ENCODE measurements at regions not wholly inside any gene's neighbourhood (a gene's known extent, or its start where the extent isn't known, plus 50 kb on each side); places are given as distances from the start of the nearest gene placed in this dataset.

- Histone ChIP-seq H3K27ac (ENCODE audit: low read length) (no peak overlapping the region), H3K9me3 (ENCODE audit: insufficient read depth, low read length) (no peaks in the 10 kb centered on the region), H3K36me3 (replicated peaks; ENCODE audit: low read depth, low read length) (no peaks in the 10 kb centered on the region), H3K9ac (ENCODE audit: low read length) (no peak overlapping the region), H3K4me2 (ENCODE audit: low read length) (no peak overlapping the region), H3K79me2 (ENCODE audit: low read length) (no peaks in the 10 kb centered on the region), H2AFZ (ENCODE audit: low read depth, low read length) (no peak overlapping the region), H3K27me3 (ENCODE audit: low read depth, low read length) (no peaks in the 10 kb centered on the region), H4K20me1 (ENCODE audit: insufficient read depth, low read length) (no peaks in the 10 kb centered on the region), H3K4me3 (ENCODE audit: low read length) (no peak overlapping the region), H3K4me1 (ENCODE audit: low read length) (no peaks in the 10 kb centered on the region)
- TF ChIP-seq EZH2phosphoT487 (IDR thresholded peaks at IDR 0.05; ENCODE audit: low read depth) = no peak
- TF ChIP-seq CTCF (IDR thresholded peaks at IDR 0.05; ENCODE audit: low read depth, low read length) = no peak
These were observed 549.4 kb upstream of the API5 start for GRCh38 chr11:42762348-42762747.

- no peaks in the 10 kb centered on the region for H3K27me3 ChIP-seq (ENCODE audit: low read depth, low read length)
- H3K9me3 ChIP-seq (ENCODE audit: insufficient read depth, low read length) = no peaks in the 10 kb centered on the region
- H3K79me2 ChIP-seq (ENCODE audit: low read length) = no peaks in the 10 kb centered on the region
- no peaks in the 10 kb centered on the region for H3K36me3 ChIP-seq (replicated peaks; ENCODE audit: low read depth, low read length)
- TF ChIP-seq EZH2phosphoT487 (IDR thresholded peaks at IDR 0.05; ENCODE audit: low read depth) = no peak
- no peak for TF ChIP-seq CTCF (IDR thresholded peaks at IDR 0.05; ENCODE audit: low read depth, low read length)
- H3K27ac ChIP-seq (ENCODE audit: low read length) = no peak overlapping the region
- no peak overlapping the region for H3K9ac ChIP-seq (ENCODE audit: low read length)
- H2AFZ ChIP-seq (ENCODE audit: low read depth, low read length) = no peak overlapping the region
- H4K20me1 ChIP-seq (ENCODE audit: insufficient read depth, low read length) = no peaks in the 10 kb centered on the region
- no peak overlapping the region for H3K4me2 ChIP-seq (ENCODE audit: low read length)
- no peak overlapping the region for H3K4me3 ChIP-seq (ENCODE audit: low read length)
- no peaks in the 10 kb centered on the region for H3K4me1 ChIP-seq (ENCODE audit: low read length)
These were observed 546.9 kb upstream of the API5 start for GRCh38 chr11:42764936-42765335.

- Histone ChIP-seq H3K4me1 (ENCODE audit: low read length) (peaks cover 9% of the 10 kb centered on the region), H3K27me3 (ENCODE audit: low read depth, low read length) (no peaks in the 10 kb centered on the region), H2AFZ (ENCODE audit: low read depth, low read length) (no peak overlapping the region), H3K27ac (ENCODE audit: low read length) (no peak overlapping the region), H3K79me2 (ENCODE audit: low read length) (no peaks in the 10 kb centered on the region), H3K4me2 (ENCODE audit: low read length) (no peak overlapping the region), H3K9ac (ENCODE audit: low read length) (no peak overlapping the region), H3K9me3 (ENCODE audit: insufficient read depth, low read length) (no peaks in the 10 kb centered on the region), H3K4me3 (ENCODE audit: low read length) (no peak overlapping the region), H3K36me3 (replicated peaks; ENCODE audit: low read depth, low read length) (no peaks in the 10 kb centered on the region), H4K20me1 (ENCODE audit: insufficient read depth, low read length) (no peaks in the 10 kb centered on the region)
- TF ChIP-seq EZH2phosphoT487 (IDR thresholded peaks at IDR 0.05; ENCODE audit: low read depth) (no peak), CTCF (IDR thresholded peaks at IDR 0.05; ENCODE audit: low read depth, low read length) (no peak)
These were observed 543.2 kb upstream of the API5 start for GRCh38 chr11:42768576-42768975.

GRCh38 chr11:42770444-42771065, 541.2 kb upstream of the API5 start:
- no peak overlapping the region for H3K4me2 ChIP-seq (ENCODE audit: low read length)
- no peaks in the 10 kb centered on the region for H3K9me3 ChIP-seq (ENCODE audit: insufficient read depth, low read length)
- H4K20me1 ChIP-seq (ENCODE audit: insufficient read depth, low read length) = no peaks in the 10 kb centered on the region
- H2AFZ ChIP-seq (ENCODE audit: low read depth, low read length) = no peak overlapping the region
- peak; percentile 83 for TF ChIP-seq CTCF (IDR thresholded peaks at IDR 0.05; ENCODE audit: low read depth, low read length)
- TF ChIP-seq EZH2phosphoT487 (IDR thresholded peaks at IDR 0.05; ENCODE audit: low read depth) = no peak
- H3K36me3 ChIP-seq (replicated peaks; ENCODE audit: low read depth, low read length) = no peaks in the 10 kb centered on the region
- no peak overlapping the region for H3K27ac ChIP-seq (ENCODE audit: low read length)
- H3K4me1 ChIP-seq (ENCODE audit: low read length) = peaks cover 9% of the 10 kb centered on the region
- no peaks in the 10 kb centered on the region for H3K27me3 ChIP-seq (ENCODE audit: low read depth, low read length)
- H3K9ac ChIP-seq (ENCODE audit: low read length) = no peak overlapping the region
- H3K79me2 ChIP-seq (ENCODE audit: low read length) = no peaks in the 10 kb centered on the region
- no peak overlapping the region for H3K4me3 ChIP-seq (ENCODE audit: low read length)

All from OCI-LY3 (cell line).